ENCODE measurements at regions not wholly inside any gene's neighbourhood (a gene's known extent, or its start where the extent isn't known, plus 50 kb on each side); places are given as distances from the start of the nearest gene placed in this dataset.
"Not testable (repeated sequence)": the region's sequence is repeated elsewhere in the genome, so short reads cannot be mapped to it uniquely, and the experiment has no call there.

DNA sequence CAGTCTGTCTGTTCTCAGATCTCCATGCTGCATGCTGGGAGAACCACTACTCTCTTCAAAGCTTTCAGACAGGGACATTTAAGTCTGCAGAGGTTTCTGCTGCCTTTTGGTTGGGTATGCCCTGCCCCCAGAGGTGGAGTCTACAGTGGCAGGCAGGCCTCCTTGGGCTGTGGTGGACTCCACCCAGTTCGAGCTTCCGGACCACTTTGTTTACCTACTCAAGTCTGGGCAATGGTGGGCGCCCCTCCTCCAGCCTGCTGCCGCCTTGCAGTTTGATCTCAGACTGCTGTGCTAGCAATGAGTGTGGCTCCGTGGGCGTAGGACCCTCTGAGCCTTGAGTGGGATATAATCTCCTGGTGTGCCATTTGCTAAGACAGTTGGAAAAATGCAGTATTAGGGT lies 317.1 kb downstream of the COL12A1 start:
- TF ChIP-seq, protein P1, sequence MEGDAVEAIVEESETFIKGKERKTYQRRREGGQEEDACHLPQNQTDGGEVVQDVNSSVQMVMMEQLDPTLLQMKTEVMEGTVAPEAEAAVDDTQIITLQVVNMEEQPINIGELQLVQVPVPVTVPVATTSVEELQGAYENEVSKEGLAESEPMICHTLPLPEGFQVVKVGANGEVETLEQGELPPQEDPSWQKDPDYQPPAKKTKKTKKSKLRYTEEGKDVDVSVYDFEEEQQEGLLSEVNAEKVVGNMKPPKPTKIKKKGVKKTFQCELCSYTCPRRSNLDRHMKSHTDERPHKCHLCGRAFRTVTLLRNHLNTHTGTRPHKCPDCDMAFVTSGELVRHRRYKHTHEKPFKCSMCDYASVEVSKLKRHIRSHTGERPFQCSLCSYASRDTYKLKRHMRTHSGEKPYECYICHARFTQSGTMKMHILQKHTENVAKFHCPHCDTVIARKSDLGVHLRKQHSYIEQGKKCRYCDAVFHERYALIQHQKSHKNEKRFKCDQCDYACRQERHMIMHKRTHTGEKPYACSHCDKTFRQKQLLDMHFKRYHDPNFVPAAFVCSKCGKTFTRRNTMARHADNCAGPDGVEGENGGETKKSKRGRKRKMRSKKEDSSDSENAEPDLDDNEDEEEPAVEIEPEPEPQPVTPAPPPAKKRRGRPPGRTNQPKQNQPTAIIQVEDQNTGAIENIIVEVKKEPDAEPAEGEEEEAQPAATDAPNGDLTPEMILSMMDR (IDR thresholded peaks at IDR 0.05), result not testable (repeated sequence)
- not testable (repeated sequence) for TF ChIP-seq POLR2AphosphoS5 (IDR thresholded peaks at IDR 0.05)

All from upper lobe of left lung (tissue), 4 donors.